Transverse colon (tissue), 4 donors: ENCODE measurements at regions not wholly inside any gene's neighbourhood (a gene's known extent, or its start where the extent isn't known, plus 50 kb on each side); places are given as distances from the start of the nearest gene placed in this dataset.

ENCODE experiments used
- EP300 ChIP-seq: sonication (generic); formaldehyde crosslinking; IDR thresholded peaks from one replicate; pipeline ENCODE4 v1.6.1; 2017; ENCODE audit warnings: antibody characterized with exemption, low read depth
- POLR2A ChIP-seq: fragments of 450-650 bp; IDR thresholded peaks from one replicate; pipeline ENCODE4 v1.6.1; 2016; ENCODE audit warnings: antibody characterized with exemption, mild to moderate bottlenecking, moderate library complexity
- POLR2AphosphoS5 ChIP-seq, 3 donors: sonication (generic); formaldehyde crosslinking; IDR thresholded peaks; one replicate each; pipeline ENCODE4 v1.6.1; 2016; ENCODE audit warnings: antibody characterized with exemption in 3 of 3
- TF ChIP-seq, protein P1 (sequence below), 5 experiments: fragments of 200-600 bp in 3 of 5; fragments of 450-650 bp in 2 of 5; sonication (generic) in 3 of 5; IDR thresholded peaks; 1 replicate in 2 of 5; 2 replicates in 3 of 5; pipeline ENCODE4 v1.5.1; 2016 to 2017; ENCODE audit warnings: antibody characterized with exemption in 5 of 5, inconsistent platforms in 3 of 5, mild to moderate bottlenecking in 2 of 5, moderate library complexity in 1 of 5

DNA sequence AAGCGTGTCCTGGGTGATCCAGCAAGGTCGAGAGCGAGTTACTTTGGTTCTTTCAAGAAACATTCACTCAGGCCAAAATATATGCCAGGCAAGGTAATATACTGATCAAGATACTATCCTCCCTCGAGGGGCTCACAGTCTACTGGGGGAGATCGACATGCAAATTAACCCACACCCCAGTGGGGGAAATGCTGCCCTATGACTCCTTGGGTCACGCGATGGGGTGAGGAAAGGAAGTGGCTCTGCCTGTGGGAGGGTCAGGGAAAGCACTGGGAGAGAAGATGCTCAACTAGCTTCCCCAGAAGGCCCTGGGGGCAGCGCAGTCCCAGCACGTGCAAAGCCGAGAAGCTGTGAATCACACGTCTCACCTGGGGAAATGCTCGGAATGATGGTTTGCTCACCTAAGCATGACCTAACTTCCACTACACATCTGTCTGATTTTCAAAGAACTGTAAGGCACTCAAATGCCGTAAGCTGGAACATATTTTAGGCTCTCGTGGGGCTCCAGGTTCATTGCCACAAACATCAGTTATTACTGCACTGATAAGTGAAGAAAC lies 130.7 kb downstream of the RCN1 start:
- TF ChIP-seq, protein P1, sequence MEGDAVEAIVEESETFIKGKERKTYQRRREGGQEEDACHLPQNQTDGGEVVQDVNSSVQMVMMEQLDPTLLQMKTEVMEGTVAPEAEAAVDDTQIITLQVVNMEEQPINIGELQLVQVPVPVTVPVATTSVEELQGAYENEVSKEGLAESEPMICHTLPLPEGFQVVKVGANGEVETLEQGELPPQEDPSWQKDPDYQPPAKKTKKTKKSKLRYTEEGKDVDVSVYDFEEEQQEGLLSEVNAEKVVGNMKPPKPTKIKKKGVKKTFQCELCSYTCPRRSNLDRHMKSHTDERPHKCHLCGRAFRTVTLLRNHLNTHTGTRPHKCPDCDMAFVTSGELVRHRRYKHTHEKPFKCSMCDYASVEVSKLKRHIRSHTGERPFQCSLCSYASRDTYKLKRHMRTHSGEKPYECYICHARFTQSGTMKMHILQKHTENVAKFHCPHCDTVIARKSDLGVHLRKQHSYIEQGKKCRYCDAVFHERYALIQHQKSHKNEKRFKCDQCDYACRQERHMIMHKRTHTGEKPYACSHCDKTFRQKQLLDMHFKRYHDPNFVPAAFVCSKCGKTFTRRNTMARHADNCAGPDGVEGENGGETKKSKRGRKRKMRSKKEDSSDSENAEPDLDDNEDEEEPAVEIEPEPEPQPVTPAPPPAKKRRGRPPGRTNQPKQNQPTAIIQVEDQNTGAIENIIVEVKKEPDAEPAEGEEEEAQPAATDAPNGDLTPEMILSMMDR (IDR thresholded peaks at IDR 0.05): no peak
- TF ChIP-seq POLR2AphosphoS5 (IDR thresholded peaks at IDR 0.05): no peak
- TF ChIP-seq POLR2A: no peak
- no peak for TF ChIP-seq EP300
